PC-3 (cell line): ENCODE measurements at regions not wholly inside any gene's neighbourhood (a gene's known extent, or its start where the extent isn't known, plus 50 kb on each side); places are given as distances from the start of the nearest gene placed in this dataset.
"Not testable (repeated sequence)": the region's sequence is repeated elsewhere in the genome, so short reads cannot be mapped to it uniquely, and the experiment has no call there.

Experiments
- ATAC-seq: fragments of 200-7000 bp; cut with Tn5 transposase; 2 replicates; pipeline ENCODE4 v1.9.1; 2020; ENCODE audit warnings: mild to moderate bottlenecking, moderate library complexity
- BruUV-seq: library from RNA; stranded (reverse); fragments of 400-500 nt; replicated peaks from 2 replicates; lab custom pipeline; 2021; lab: Mats Ljungman, UMichigan
- CTCF ChIA-PET: fragments of 300-600 bp; sonication (Branson Sonifier 250); formaldehyde crosslinking; loops from one replicate; lab custom pipeline; 2022; ENCODE audit warnings: antibody characterized with exemption; lab: Charles Lee
- POLR2A ChIA-PET: fragments of 300-600 bp; sonication (Branson Sonifier 250); formaldehyde crosslinking; loops from one replicate; lab custom pipeline; 2022; ENCODE audit warnings: antibody characterized with exemption; ENCODE audit not compliant: unreplicated experiment; lab: Charles Lee
- DNase-seq: peaks from one replicate; pipeline ENCODE4 v3.0.0-alpha.2; 2015
- H2AFZ ChIP-seq: fragments of 300-600 bp; sonication (generic); 2 replicates; pipeline ENCODE4 v1.6.0; 2016; ENCODE audit warnings: antibody characterized with exemption, low read length
- H3F3A ChIP-seq: fragments of 300-600 bp; sonication (generic); one replicate; pipeline ENCODE4 v1.6.0; 2017; ENCODE audit warnings: antibody characterized with exemption, low read length, control low read depth, mild to moderate bottlenecking; ENCODE audit not compliant: unreplicated experiment
- H3K27ac ChIP-seq: fragments of 300-600 bp; sonication (generic); 2 replicates; pipeline ENCODE4 v1.5.1; 2016; ENCODE audit warnings: mild to moderate bottlenecking, low read length
- H3K27me3 ChIP-seq: fragments of 300-600 bp; sonication (generic); 2 replicates; pipeline ENCODE4 v1.6.1; 2016; ENCODE audit warnings: low read length, mixed read lengths
- H3K36me3 ChIP-seq: fragments of 300-600 bp; sonication (generic); 2 replicates; pipeline ENCODE4 v1.6.1; 2016; ENCODE audit warnings: low read depth, mixed run types, low read length, mixed read lengths
- H3K4me1 ChIP-seq: fragments of 300-600 bp; sonication (generic); 2 replicates; pipeline ENCODE4 v1.5.1; 2016; ENCODE audit warnings: low read length; ENCODE audit not compliant: insufficient read depth
- H3K4me2 ChIP-seq: fragments of 300-600 bp; sonication (generic); 2 replicates; pipeline ENCODE4 v1.6.0; 2016; ENCODE audit warnings: low read length
- H3K4me3 ChIP-seq: fragments of 300-600 bp; sonication (generic); 2 replicates; pipeline ENCODE4 v1.5.1; 2016; ENCODE audit warnings: mild to moderate bottlenecking, low read length, mixed read lengths
- H3K79me2 ChIP-seq: fragments of 300-600 bp; sonication (generic); 2 replicates; pipeline ENCODE4 v1.6.1; 2017; ENCODE audit warnings: low read length, mixed read lengths
- H3K9ac ChIP-seq: fragments of 300-600 bp; sonication (generic); 2 replicates; pipeline ENCODE4 v1.6.0; 2016; ENCODE audit warnings: mild to moderate bottlenecking, low read length
- H3K9me2 ChIP-seq: fragments of 300-600 bp; sonication (generic); replicated peaks from 2 replicates; pipeline ENCODE4 v1.6.1; 2016; ENCODE audit warnings: mixed run types, low read length, mixed read lengths
- H3K9me3 ChIP-seq: fragments of 300-600 bp; sonication (generic); 2 replicates; pipeline ENCODE4 v1.6.1; 2016; ENCODE audit warnings: low read length, mixed read lengths
- H4K20me1 ChIP-seq: fragments of 300-600 bp; sonication (generic); 2 replicates; pipeline ENCODE4 v1.6.1; 2016; ENCODE audit warnings: low read length, mixed read lengths
- EZH2 ChIP-seq: fragments of 300-600 bp; sonication (generic); IDR thresholded peaks from one replicate; pipeline ENCODE4 v1.6.1; 2017; ENCODE audit warnings: antibody characterized with exemption, mild to moderate bottlenecking, low read length; ENCODE audit not compliant: unreplicated experiment
- EZH2phosphoT487 ChIP-seq: fragments of 300-600 bp; sonication (generic); IDR thresholded peaks from 2 replicates; pipeline ENCODE4 v1.6.1; 2018; ENCODE audit warnings: mild to moderate bottlenecking, antibody characterized with exemption, low read length, borderline replicate concordance
- intact Hi-C: fragments of 100-400 bp; cut with micrococcal nuclease; formaldehyde crosslinking; loops from 2 replicates; pipeline ENCODE4 v1.9.0; 2023
- TF ChIP-seq, protein P1 (sequence below): fragments of 300-600 bp; sonication (generic); conservative IDR thresholded peaks from 2 replicates; pipeline ENCODE4 v1.5.1; 2017; ENCODE audit warnings: antibody characterized with exemption, low read depth, mild to moderate bottlenecking, low read length

DNA sequence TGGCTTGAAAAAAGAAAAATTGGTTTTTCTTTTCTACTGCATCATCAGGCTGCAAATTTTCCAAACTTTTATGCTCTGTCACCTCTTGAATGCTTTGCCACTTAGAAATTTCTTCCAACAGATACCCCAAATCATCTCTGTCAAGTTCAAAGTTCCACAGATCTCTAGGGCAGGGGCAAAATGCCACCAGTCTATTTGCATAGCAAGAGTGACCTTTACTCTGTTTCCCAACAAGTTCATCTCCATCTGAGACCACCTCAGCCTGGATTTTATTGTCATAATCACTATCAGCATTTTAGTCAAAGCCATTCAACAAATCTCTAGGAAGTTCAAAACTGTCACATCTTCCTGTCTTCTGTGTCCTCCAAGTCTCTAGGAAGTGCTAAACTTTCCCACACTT lies 240.3 kb downstream of the DPY19L2 start:
- H2AFZ ChIP-seq, H3K9ac ChIP-seq, H3F3A ChIP-seq, H3K4me3 ChIP-seq, ATAC-seq, DNase-seq, H3K27ac ChIP-seq, H3K4me1 ChIP-seq, H4K20me1 ChIP-seq, H3K9me2 ChIP-seq, POLR2A ChIA-PET, H3K27me3 ChIP-seq, H3K9me3 ChIP-seq, H3K36me3 ChIP-seq, H3K79me2 ChIP-seq, BruUV-seq, H3K4me2 ChIP-seq, CTCF ChIA-PET, intact Hi-C loops: not testable (repeated sequence)

- H4K20me1 ChIP-seq, intact Hi-C loops, H3K36me3 ChIP-seq, H3K9me3 ChIP-seq, H3K79me2 ChIP-seq, POLR2A ChIA-PET, BruUV-seq, H2AFZ ChIP-seq, H3F3A ChIP-seq, H3K9me2 ChIP-seq, H3K27me3 ChIP-seq, H3K27ac ChIP-seq, H3K9ac ChIP-seq, ATAC-seq, DNase-seq, H3K4me3 ChIP-seq, H3K4me1 ChIP-seq, CTCF ChIA-PET, H3K4me2 ChIP-seq: not testable (repeated sequence)
These were observed 241.3 kb downstream of the DPY19L2 start for GRCh38 chr12:63427029-63427428.

DNA sequence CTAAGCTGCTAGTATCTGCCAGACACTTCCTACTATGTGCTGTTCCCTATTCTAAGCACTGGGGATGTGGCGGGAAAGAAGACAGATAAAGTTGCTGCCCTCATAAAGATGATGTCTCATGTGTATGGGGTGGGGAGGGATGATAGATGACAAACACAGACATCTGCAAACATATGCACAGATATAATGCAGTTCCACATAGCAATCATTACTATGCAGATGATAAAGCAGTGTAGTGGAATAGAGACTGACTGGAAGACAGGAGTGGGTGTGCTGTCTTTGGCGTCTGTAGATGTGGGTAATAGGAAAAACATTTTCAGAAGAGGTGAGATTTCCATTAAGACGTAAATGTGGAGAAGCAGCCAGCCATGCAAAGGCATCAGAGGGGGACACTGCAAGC lies 243.6 kb downstream of the DPY19L2 start:
- no peaks in the 10 kb centered on the region for H3F3A ChIP-seq
- H3K27me3 ChIP-seq: peaks cover 8% of the 10 kb centered on the region; the same call in 1 of the 2 replicates
- DNase-seq (no peak), ATAC-seq (no peak)
- H3K9me3 ChIP-seq: peaks cover 5% of the 10 kb centered on the region; the same call in 1 of the 2 replicates
- no peak overlapping the region for H3K27ac ChIP-seq
- no TSS peak for BruUV-seq
- H3K9ac ChIP-seq: no peak overlapping the region
- H3K79me2 ChIP-seq: no peaks in the 10 kb centered on the region
- H3K4me2 ChIP-seq: no peak overlapping the region
- H3K4me1 ChIP-seq: no peaks in the 10 kb centered on the region
- POLR2A ChIA-PET: no interaction called here
- H2AFZ ChIP-seq: no peak overlapping the region
- CTCF ChIA-PET: no interaction called here
- H4K20me1 ChIP-seq: no peaks in the 10 kb centered on the region
- no peak overlapping the region for H3K4me3 ChIP-seq
- no peaks in the 10 kb centered on the region for H3K9me2 ChIP-seq
- no peaks in the 10 kb centered on the region for H3K36me3 ChIP-seq
- intact Hi-C loops: no loop called here
- TF ChIP-seq EZH2phosphoT487 (no peak), EZH2 (no peak)
- TF ChIP-seq, protein P1, sequence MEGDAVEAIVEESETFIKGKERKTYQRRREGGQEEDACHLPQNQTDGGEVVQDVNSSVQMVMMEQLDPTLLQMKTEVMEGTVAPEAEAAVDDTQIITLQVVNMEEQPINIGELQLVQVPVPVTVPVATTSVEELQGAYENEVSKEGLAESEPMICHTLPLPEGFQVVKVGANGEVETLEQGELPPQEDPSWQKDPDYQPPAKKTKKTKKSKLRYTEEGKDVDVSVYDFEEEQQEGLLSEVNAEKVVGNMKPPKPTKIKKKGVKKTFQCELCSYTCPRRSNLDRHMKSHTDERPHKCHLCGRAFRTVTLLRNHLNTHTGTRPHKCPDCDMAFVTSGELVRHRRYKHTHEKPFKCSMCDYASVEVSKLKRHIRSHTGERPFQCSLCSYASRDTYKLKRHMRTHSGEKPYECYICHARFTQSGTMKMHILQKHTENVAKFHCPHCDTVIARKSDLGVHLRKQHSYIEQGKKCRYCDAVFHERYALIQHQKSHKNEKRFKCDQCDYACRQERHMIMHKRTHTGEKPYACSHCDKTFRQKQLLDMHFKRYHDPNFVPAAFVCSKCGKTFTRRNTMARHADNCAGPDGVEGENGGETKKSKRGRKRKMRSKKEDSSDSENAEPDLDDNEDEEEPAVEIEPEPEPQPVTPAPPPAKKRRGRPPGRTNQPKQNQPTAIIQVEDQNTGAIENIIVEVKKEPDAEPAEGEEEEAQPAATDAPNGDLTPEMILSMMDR: no peak

- POLR2A ChIA-PET: no interaction called here
- intact Hi-C loops: no loop called here
- H3K79me2 ChIP-seq: no peaks in the 10 kb centered on the region
These were observed 244.5 kb downstream of the DPY19L2 start for GRCh38 chr12:63423839-63424238.

More at GRCh38 chr12:63423839-63424238, 244.5 kb downstream of the DPY19L2 start:
- Histone ChIP-seq H3K4me1 (peaks cover 2% of the 10 kb centered on the region; the same call in 1 of the 2 replicates), H3F3A (no peaks in the 10 kb centered on the region), H3K4me2 (no peak overlapping the region), H3K27me3 (peaks cover 8% of the 10 kb centered on the region; the same call in 1 of the 2 replicates), H3K9ac (no peak overlapping the region), H3K27ac (no peak overlapping the region), H3K9me3 (peaks cover 10% of the 10 kb centered on the region; the same call in 1 of the 2 replicates), H3K36me3 (no peaks in the 10 kb centered on the region), H3K4me3 (no peak overlapping the region), H3K9me2 (no peaks in the 10 kb centered on the region), H4K20me1 (no peaks in the 10 kb centered on the region), H2AFZ (no peak overlapping the region)
- CTCF ChIA-PET: interaction anchor here (0.7 kb wide), 1 partner anchor 377 kb away, joined by 4 read pairs; no protein-coding TSS in a partner anchor
- DNase-seq: no peak
- no peak for ATAC-seq
- no TSS peak for BruUV-seq
- no peak for TF ChIP-seq EZH2
- TF ChIP-seq, protein P1: no peak
- no peak for TF ChIP-seq EZH2phosphoT487
